ENCODE measurements at regions not wholly inside any gene's neighbourhood (a gene's known extent, or its start where the extent isn't known, plus 50 kb on each side); places are given as distances from the start of the nearest gene placed in this dataset.

DNA sequence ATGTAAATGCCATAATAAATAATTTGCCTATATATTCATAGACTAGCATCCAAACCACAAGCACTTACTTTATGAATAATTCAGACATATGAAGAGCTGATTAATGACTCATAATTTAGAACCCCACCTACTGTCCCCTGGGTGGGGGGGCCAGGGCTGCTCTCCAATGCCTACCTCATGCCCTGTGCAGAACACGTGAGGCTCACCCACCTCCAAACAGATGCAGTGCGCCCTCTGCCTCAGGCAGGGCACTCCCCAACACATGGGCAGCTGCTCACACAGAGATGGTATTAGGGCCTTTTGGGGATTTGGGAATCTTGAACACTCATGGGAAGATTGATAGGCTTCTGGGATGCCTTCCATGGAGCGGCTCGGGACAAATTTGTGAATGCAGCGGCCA, 75.1 kb upstream of the INSIG1 start:
- Histone ChIP-seq H3K36me3 (ENCODE audit: insufficient read depth, low read length) (no peaks in the 10 kb centered on the region), H3K27ac (ENCODE audit: low read depth, low read length) (no peak overlapping the region), H3K4me1 (ENCODE audit: insufficient read depth, low read length) (no peaks in the 10 kb centered on the region), H3K27me3 (ENCODE audit: insufficient read depth, low read length) (no peaks in the 10 kb centered on the region), H3K4me3 (ENCODE audit: low read length in 2 of 2) (no peak overlapping the region), H3K9me3 (ENCODE audit: control insufficient read depth in 1 of 2, low read length in 2 of 2) (no peaks in the 10 kb centered on the region)
- POLR2A ChIA-PET (ENCODE audit: partially characterized antibody): no interaction called here
- CTCF ChIA-PET (ENCODE audit: partially characterized antibody): no interaction called here
- DNase-seq: no peak
- peaks cover 3 to 4% of the 10 kb centered on the region in 2 donors for H3K27me3 Mint-ChIP-seq
- no peak overlapping the region for H3K27ac Mint-ChIP-seq
- no peak overlapping the region for H3K4me3 Mint-ChIP-seq
- intact Hi-C loops (cut with micrococcal nuclease): no loop called here
- H3K9me3 Mint-ChIP-seq: no peaks in the 10 kb centered on the region
- no peaks in the 10 kb centered on the region for H3K36me3 Mint-ChIP-seq
- peaks cover 0 to 4% (median 0%) of the 10 kb centered on the region in 4 donors for H3K4me1 Mint-ChIP-seq

DNA sequence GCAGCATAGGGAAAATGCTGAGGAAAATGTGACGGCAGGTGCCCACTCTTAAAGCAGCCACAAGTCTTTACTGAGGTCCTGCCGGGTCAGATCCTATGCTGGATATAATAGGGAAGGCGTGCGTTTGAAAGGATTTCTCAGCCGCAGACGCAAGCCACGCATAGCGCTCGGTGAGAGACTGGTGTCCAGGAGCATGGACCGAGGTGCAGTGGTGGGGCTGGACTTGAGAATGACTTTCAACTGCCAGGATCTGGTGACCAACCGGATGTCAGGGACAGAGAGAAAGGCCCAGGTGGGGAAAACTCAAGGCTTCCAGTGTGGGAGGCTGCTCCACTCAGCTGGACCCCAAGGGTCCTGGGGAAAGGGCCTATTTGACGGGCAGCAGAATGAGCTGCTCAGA, 74.7 kb upstream of the INSIG1 start:
- Mint-ChIP-seq H3K36me3 (no peaks in the 10 kb centered on the region), H3K9me3 (no peaks in the 10 kb centered on the region), H3K27me3 (peaks cover 3 to 6% of the 10 kb centered on the region in 2 donors), H3K4me3 (no peak overlapping the region), H3K27ac (no peak overlapping the region), H3K4me1 (peaks cover 0 to 4% (median 0%) of the 10 kb centered on the region in 4 donors)
- no peaks in the 10 kb centered on the region for H3K4me1 ChIP-seq (ENCODE audit: insufficient read depth, low read length)
- no peaks in the 10 kb centered on the region for H3K27me3 ChIP-seq (ENCODE audit: insufficient read depth, low read length)
- POLR2A ChIA-PET (ENCODE audit: partially characterized antibody): interaction anchor here (1.1 kb wide), 1 partner anchor 18 kb away, joined by 3 read pairs; no protein-coding TSS in a partner anchor
- H3K27ac ChIP-seq (ENCODE audit: low read depth, low read length): no peak overlapping the region
- H3K36me3 ChIP-seq (ENCODE audit: insufficient read depth, low read length): no peaks in the 10 kb centered on the region
- CTCF ChIA-PET (ENCODE audit: partially characterized antibody): no interaction called here
- no peak for DNase-seq
- H3K4me3 ChIP-seq (ENCODE audit: low read length in 2 of 2): no peak overlapping the region
- intact Hi-C loops (cut with micrococcal nuclease): no loop called here
- H3K9me3 ChIP-seq (ENCODE audit: control insufficient read depth in 1 of 2, low read length in 2 of 2): no peaks in the 10 kb centered on the region

DNA sequence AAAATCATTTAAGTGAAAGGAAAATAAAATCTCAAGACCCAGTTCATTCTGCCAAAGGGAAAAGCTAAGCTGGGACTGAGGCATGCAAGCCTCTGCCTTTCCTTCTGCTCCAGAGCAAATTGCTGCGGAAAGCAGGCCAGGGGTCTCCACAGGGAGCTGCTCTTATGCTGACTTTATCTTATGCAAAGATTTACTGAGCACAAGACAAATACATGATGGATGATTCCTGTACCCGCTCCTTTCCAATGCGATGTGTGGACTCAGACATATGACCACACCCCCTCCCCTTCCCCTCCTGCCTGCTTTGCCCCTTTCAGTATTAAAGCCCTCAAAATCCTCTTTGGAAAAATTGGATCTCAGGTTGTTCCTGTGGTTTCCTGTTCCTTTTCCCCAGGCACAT, 74.2 kb upstream of the INSIG1 start:
- H3K9me3 ChIP-seq (ENCODE audit: control insufficient read depth in 1 of 2, low read length in 2 of 2): no peaks in the 10 kb centered on the region
- no peaks in the 10 kb centered on the region for H3K36me3 ChIP-seq (ENCODE audit: insufficient read depth, low read length)
- no peak for DNase-seq
- peaks cover 3 to 6% of the 10 kb centered on the region in 2 donors for H3K27me3 Mint-ChIP-seq
- H3K4me3 ChIP-seq (ENCODE audit: low read length in 2 of 2): no peak overlapping the region
- H3K27ac Mint-ChIP-seq: no peak overlapping the region
- H3K36me3 Mint-ChIP-seq: no peaks in the 10 kb centered on the region
- H3K4me1 ChIP-seq (ENCODE audit: insufficient read depth, low read length): no peaks in the 10 kb centered on the region
- ChIA-PET CTCF (ENCODE audit: partially characterized antibody) (no interaction called here), POLR2A (ENCODE audit: partially characterized antibody) (interaction anchor here (1.1 kb wide), 1 partner anchor 18 kb away, joined by 3 read pairs; no protein-coding TSS in a partner anchor)
- peaks cover 0 to 4% (median 0%) of the 10 kb centered on the region in 4 donors for H3K4me1 Mint-ChIP-seq
- no peaks in the 10 kb centered on the region for H3K9me3 Mint-ChIP-seq
- H3K4me3 Mint-ChIP-seq: no peak overlapping the region
- H3K27me3 ChIP-seq (ENCODE audit: insufficient read depth, low read length): no peaks in the 10 kb centered on the region
- H3K27ac ChIP-seq (ENCODE audit: low read depth, low read length): no peak overlapping the region
- intact Hi-C loops (cut with micrococcal nuclease): no loop called here

DNA sequence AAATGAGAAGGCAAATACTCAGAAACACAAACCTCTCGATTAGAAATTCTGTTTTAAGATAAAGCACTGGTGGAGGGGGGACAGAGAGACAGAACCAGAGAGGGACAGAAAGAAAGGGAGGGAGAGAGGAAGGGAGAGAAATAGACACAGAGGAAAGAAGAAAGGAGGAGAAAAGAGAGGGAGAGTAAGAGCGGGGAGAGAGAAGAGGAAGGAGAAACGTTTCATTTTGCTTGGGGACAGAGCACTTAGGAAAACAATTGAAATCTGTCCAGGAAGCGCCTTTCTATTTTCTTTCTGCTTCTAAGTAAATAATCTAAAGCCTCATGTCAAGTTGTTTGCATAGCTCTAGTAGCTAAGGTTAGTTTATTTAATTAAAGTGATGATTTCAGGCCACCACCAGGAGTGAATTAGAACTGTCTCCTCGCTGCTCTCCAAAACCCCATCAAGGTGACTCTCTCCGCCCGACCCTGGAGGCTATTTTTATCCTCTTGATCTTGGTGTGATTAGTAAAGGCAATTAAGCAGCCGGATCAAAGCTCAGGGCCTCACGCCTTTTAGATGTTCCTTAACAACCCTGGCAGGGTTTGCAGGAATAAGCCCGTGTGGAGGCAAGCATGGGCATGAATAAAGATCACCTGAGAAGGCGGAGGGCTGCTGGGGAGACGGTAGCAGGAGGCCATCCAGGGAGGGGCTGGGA, 73.4 kb upstream of the INSIG1 start:
- Histone ChIP-seq H3K4me1 (ENCODE audit: insufficient read depth, low read length) (no peaks in the 10 kb centered on the region), H3K9me3 (ENCODE audit: control insufficient read depth in 1 of 2, low read length in 2 of 2) (no peaks in the 10 kb centered on the region), H3K4me3 (ENCODE audit: low read length in 2 of 2) (no peak overlapping the region), H3K27me3 (ENCODE audit: insufficient read depth, low read length) (no peaks in the 10 kb centered on the region), H3K27ac (ENCODE audit: low read depth, low read length) (no peak overlapping the region), H3K36me3 (ENCODE audit: insufficient read depth, low read length) (no peaks in the 10 kb centered on the region)
- Mint-ChIP-seq H3K4me1 (peaks cover 0 to 4% (median 0%) of the 10 kb centered on the region in 4 donors), H3K27ac (no peak overlapping the region), H3K9me3 (no peaks in the 10 kb centered on the region), H3K4me3 (no peak overlapping the region), H3K36me3 (no peaks in the 10 kb centered on the region), H3K27me3 (peaks cover 3 to 6% of the 10 kb centered on the region in 2 donors)
- POLR2A ChIA-PET (ENCODE audit: partially characterized antibody): interaction anchor here (1.1 kb wide), 1 partner anchor 19 kb away, joined by 3 read pairs; no protein-coding TSS in a partner anchor
- no peak for DNase-seq
- CTCF ChIA-PET (ENCODE audit: partially characterized antibody): no interaction called here
- intact Hi-C loops (cut with micrococcal nuclease): no loop called here

DNA sequence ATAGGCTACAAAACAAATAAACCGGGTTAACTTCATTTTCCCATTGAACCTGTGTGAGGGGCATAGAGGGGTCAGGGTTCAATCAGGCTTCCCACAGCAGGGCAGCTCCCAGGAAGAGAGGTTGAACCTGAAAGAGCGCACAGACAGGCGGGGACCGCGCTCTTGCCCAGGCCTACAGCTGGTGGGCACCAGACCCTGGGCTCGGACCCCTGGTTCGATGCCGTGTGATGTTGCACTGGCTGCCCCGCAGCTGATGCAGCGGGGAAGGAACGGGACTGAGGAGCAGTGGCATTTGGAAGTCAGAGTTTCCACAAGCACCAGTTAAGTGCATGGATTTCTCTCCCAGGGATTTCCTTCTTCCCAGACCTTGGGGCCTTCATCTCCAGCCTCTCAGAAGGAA, 72.6 kb upstream of the INSIG1 start:
- H3K27me3 Mint-ChIP-seq: peaks cover 3 to 6% of the 10 kb centered on the region in 2 donors
- DNase-seq: no peak
- Histone ChIP-seq H3K4me3 (ENCODE audit: low read length in 2 of 2) (no peak overlapping the region), H3K27ac (ENCODE audit: low read depth, low read length) (no peak overlapping the region), H3K36me3 (ENCODE audit: insufficient read depth, low read length) (no peaks in the 10 kb centered on the region), H3K4me1 (ENCODE audit: insufficient read depth, low read length) (no peaks in the 10 kb centered on the region), H3K27me3 (ENCODE audit: insufficient read depth, low read length) (no peaks in the 10 kb centered on the region), H3K9me3 (ENCODE audit: control insufficient read depth in 1 of 2, low read length in 2 of 2) (no peaks in the 10 kb centered on the region)
- intact Hi-C loops (cut with micrococcal nuclease): no loop called here
- H3K4me3 Mint-ChIP-seq: no peak overlapping the region
- peaks cover 0 to 4% (median 0%) of the 10 kb centered on the region in 4 donors for H3K4me1 Mint-ChIP-seq
- no peaks in the 10 kb centered on the region for H3K9me3 Mint-ChIP-seq
- no peaks in the 10 kb centered on the region for H3K36me3 Mint-ChIP-seq
- ChIA-PET POLR2A (ENCODE audit: partially characterized antibody) (no interaction called here), CTCF (ENCODE audit: partially characterized antibody) (no interaction called here)
- no peak overlapping the region for H3K27ac Mint-ChIP-seq

DNA sequence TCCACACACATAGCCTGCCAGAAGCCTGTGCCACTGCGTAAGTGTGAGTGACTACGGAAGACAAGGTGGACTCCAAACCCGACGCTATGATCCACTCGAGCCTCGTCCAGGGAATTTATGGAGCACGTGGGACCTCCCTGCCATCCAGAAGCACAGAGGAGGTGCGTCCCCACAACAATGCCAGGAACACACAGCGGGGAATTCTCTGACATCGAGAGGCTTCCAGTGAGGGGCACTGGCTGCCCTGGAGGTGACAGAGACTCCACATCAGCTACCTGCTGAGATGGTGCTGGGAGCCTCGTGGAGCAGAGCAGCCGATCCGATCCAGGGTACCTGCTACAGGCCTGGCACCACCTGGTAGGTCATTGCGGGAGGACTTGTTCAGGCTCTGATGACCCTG, 72.2 kb upstream of the INSIG1 start:
- ChIA-PET CTCF (ENCODE audit: partially characterized antibody) (no interaction called here), POLR2A (ENCODE audit: partially characterized antibody) (no interaction called here)
- Mint-ChIP-seq H3K27ac (no peak overlapping the region), H3K36me3 (no peaks in the 10 kb centered on the region), H3K27me3 (peaks cover 3 to 6% of the 10 kb centered on the region in 2 donors), H3K9me3 (no peaks in the 10 kb centered on the region), H3K4me3 (no peak overlapping the region), H3K4me1 (peaks cover 0 to 4% (median 0%) of the 10 kb centered on the region in 4 donors)
- no peaks in the 10 kb centered on the region for H3K36me3 ChIP-seq (ENCODE audit: insufficient read depth, low read length)
- H3K9me3 ChIP-seq (ENCODE audit: control insufficient read depth in 1 of 2, low read length in 2 of 2): no peaks in the 10 kb centered on the region
- no peaks in the 10 kb centered on the region for H3K4me1 ChIP-seq (ENCODE audit: insufficient read depth, low read length)
- intact Hi-C loops (cut with micrococcal nuclease): no loop called here
- H3K27ac ChIP-seq (ENCODE audit: low read depth, low read length): no peak overlapping the region
- no peak overlapping the region for H3K4me3 ChIP-seq (ENCODE audit: low read length in 2 of 2)
- no peak for DNase-seq
- H3K27me3 ChIP-seq (ENCODE audit: insufficient read depth, low read length): no peaks in the 10 kb centered on the region

DNA sequence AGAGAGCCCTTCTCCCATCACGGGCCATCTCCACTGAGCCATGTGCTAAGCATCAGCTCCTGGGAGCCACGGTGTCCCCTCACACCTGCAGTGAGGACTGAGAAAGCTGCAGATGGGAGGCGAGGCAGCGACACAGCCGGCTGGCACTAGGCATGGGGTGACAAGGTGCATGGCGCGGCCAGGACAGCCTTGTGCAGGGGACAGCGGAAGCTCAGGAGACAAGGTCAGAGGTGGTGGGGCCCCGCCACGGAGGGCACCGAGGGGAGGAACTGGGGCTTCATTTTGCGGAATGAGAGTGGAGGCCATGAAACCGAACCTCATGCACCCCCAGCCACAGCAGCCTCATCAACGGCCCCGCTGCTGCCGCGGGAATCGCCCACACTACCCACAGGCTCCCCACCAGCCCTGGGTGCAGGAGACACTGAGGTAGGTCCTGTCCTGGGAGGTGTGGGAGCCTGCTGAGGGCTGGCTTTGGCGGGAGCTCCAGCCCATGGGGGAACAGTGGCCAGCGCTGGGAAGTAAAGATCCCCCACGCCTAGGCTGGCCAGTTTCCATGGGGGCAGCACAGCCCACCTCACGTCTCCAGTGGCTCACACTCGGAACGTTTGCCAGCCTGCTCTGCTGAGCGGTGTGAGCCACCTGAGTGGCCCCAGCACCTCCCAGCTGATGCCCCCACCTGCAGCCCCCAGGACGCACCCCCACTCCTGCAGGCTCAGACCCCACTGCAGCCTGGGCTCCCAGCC, 71.2 kb upstream of the INSIG1 start:
- Mint-ChIP-seq H3K4me1 (peaks cover 0 to 4% (median 0%) of the 10 kb centered on the region in 4 donors), H3K27ac (no peak overlapping the region), H3K36me3 (no peaks in the 10 kb centered on the region)

More for the DNA sequence above, 71.2 kb upstream of the INSIG1 start:
- no peaks in the 10 kb centered on the region for H3K9me3 ChIP-seq (ENCODE audit: control insufficient read depth in 1 of 2, low read length in 2 of 2)
- no peak overlapping the region for H3K4me3 Mint-ChIP-seq
- ChIA-PET POLR2A (ENCODE audit: partially characterized antibody) (no interaction called here), CTCF (ENCODE audit: partially characterized antibody) (no interaction called here)
- H3K27me3 Mint-ChIP-seq: peaks cover 3 to 6% of the 10 kb centered on the region in 2 donors
- intact Hi-C loops (cut with micrococcal nuclease): no loop called here
- no peaks in the 10 kb centered on the region for H3K9me3 Mint-ChIP-seq
- DNase-seq: no peak
- no peaks in the 10 kb centered on the region for H3K36me3 ChIP-seq (ENCODE audit: insufficient read depth, low read length)
- H3K27me3 ChIP-seq (ENCODE audit: insufficient read depth, low read length): no peaks in the 10 kb centered on the region
- H3K27ac ChIP-seq (ENCODE audit: low read depth, low read length): no peak overlapping the region
- no peaks in the 10 kb centered on the region for H3K4me1 ChIP-seq (ENCODE audit: insufficient read depth, low read length)
- no peak overlapping the region for H3K4me3 ChIP-seq (ENCODE audit: low read length in 2 of 2)

Data from CD4-positive, alpha-beta memory T cell (primary cell).